AG09309 (cell line): ENCODE measurements at regions not wholly inside any gene's neighbourhood (a gene's known extent, or its start where the extent isn't known, plus 50 kb on each side); places are given as distances from the start of the nearest gene placed in this dataset.

Experiments
- DNase-seq: peaks from one replicate; pipeline ENCODE4 v3.0.0-alpha.2; 2010; ENCODE audit warnings: low read depth
- H3K4me3 ChIP-seq: 2 replicates; pipeline ENCODE4 v1.5.1; 2011; ENCODE audit warnings: mild to moderate bottlenecking, low read depth, low read length, moderate library complexity; ENCODE audit not compliant: control insufficient read depth
- CTCF ChIP-seq: IDR thresholded peaks from 2 replicates; pipeline ENCODE4 v1.5.1; 2011; ENCODE audit warnings: mild to moderate bottlenecking, low read depth, low read length, inconsistent platforms; ENCODE audit not compliant: insufficient read depth, control insufficient read depth; ENCODE audit errors: missing control alignments

DNA sequence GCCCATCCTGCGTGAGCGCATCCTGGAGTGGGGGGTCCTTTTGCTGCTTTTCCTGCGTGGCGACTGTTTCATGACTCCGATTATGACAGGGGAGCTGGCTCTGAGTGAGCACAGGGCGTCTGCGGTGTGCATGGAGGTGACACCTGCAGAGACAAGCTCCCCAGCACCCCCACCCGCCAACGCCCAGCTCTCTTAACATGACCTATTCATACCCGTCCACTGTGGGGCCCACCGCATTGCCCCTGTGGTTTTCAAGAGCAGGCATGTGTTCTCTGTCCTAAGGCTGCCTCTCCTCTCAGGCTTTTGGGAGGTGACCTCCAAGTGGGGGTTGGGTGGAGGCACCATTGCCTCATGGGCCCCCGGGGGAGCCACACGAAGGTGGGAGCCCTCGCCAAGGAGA lies 500.7 kb downstream of the TCERG1L start:
- TF ChIP-seq CTCF = no peak
- no peak overlapping the region for H3K4me3 ChIP-seq
- no peak for DNase-seq

DNA sequence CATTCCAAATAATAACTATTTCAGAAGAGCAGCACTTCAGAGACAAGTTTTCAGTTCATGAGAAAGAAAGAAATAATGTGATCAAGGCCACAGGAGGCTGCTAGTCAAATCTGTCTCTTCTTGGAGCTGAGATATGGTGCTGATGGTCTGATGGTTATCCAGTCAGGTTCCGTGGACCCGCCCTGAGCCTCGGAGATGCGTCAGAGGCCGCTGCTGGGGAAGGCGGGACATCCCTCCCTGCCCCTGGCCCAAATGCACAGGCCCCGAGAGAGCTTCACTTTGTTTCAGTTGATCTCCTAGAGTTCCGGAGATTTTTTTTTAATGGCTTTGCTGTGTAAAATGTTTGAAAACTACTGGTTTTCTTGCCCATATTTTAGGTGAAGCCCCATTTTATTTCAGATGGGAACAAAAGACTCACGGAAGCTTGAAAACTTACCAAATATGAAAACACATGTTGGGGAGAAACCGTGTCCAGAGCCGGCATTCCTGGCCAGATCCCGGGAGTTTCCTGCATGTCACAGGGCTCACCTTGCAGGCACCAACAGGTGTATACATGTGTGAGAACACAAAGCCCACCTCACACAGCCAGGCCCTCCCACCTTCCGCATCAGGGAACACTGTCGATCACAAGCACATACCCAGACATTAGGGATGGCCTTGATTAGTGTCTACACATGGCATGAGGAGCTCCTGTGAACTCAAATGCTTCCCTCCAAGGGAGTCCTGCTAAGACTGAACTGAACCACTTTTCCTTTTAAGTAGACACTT lies 499.0 kb downstream of the TCERG1L start:
- no peak for TF ChIP-seq CTCF
- no peak overlapping the region for H3K4me3 ChIP-seq
- DNase-seq = no peak

DNA sequence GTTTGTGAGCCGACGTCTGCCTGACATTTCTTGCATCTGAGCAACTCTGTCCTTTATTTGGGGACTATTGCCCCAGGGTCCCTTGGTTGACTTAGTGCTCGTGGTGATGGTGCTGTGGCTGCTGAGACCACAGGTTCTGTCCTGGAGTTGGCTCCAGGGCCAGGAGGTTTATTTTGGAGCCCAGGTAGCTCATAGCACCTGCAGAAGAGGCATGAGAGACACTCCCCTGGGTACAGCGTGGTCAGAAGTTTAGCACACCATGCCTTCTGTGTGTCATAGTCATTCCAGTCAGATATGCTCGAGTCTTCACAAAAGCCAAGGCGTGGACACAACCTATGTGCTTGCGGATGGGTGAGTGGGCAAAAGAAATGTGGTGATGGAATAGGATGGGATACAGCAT lies 496.9 kb downstream of the TCERG1L start:
- no peak for TF ChIP-seq CTCF
- DNase-seq = no peak
- H3K4me3 ChIP-seq = no peak overlapping the region

DNA sequence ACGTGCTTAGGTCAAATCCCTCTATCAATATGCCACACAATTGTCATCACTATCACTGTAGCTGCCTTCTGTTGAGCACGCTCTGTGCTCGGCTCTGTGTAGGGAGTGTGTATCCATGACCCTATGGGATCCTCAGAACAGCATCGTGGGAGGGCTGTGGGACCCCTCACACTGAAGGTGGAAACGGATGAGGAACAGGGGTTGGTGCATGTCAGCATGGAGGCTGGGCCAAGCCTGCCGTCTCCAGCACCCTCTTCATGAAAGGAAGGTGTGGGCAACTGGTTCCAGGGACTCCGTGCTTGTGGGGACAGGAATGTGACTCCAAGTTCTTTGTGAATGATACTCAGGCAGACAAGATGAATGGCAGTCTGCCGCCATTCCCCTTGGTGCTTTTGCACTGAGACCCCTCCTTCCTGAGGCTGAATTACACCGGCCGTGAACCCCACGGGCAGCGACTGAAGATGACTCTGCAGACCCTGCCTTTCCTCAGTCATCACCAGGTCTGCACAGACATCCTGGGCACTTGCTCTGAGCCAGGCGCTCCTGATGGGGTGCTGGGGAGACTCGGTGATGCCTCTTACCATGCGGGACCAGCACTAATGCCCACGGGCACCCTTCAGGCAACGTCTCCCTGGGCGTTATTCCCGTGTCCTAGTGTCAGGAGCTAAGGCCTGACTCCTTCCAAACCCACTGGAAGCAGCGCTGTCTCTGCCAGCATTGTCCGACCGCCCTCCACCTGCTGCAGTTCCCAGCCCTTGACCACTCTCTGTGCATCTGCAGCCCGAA lies 495.2 kb downstream of the TCERG1L start:
- TF ChIP-seq CTCF = no peak
- no peak overlapping the region for H3K4me3 ChIP-seq
- DNase-seq = no peak

DNA sequence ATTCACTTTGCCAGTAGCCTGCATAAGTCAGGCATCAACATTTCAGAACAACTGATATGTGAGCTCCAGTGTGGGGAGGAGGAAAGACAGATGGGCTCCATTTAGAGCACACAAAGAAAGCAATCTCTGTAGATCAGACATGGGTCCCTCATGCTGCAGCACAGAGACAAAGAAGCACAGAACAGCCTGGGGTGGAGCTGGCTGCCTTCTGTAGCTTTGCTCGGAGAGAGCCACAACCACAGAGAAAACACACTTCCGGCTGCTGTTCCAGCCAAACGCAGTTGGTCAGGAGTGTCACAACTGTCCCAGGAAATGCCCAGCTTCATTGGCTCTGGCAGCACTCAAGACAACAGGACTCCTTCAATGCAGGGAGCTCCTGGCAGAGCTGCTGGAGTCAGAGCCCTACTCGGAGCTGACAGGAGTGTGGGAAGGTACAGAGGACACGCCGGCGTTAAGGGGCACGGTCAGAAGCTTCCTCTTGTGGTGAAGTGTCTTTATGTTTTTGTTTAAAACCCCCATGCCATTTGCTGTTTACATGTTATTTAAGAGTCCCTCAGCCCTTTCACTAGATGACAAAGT lies 494.4 kb downstream of the TCERG1L start:
- DNase-seq = no peak
- TF ChIP-seq CTCF = no peak
- no peak overlapping the region for H3K4me3 ChIP-seq

- TF ChIP-seq CTCF = no peak
- H3K4me3 ChIP-seq = no peak overlapping the region
- no peak for DNase-seq
These were observed 493.8 kb downstream of the TCERG1L start for GRCh38 chr10:130817674-130818073.
